CD4-positive, CD25-positive, alpha-beta regulatory T cell (primary cell): ENCODE measurements at regions not wholly inside any gene's neighbourhood (a gene's known extent, or its start where the extent isn't known, plus 50 kb on each side); places are given as distances from the start of the nearest gene placed in this dataset.

ENCODE experiments used
- ATAC-seq, 2 donors: fragments of 150-1000 bp; cut with Tn5 transposase; one replicate each; pipeline ENCODE4 v1.10.0; 2021; ENCODE audit warnings: low read depth in 2 of 2, moderate number of reproducible peaks in 2 of 2, moderate library complexity in 1 of 2
- DNase-seq, 3 donors: peaks; one replicate each; pipeline versions ENCODE4 v3.0.0 to v3.0.0-alpha.2; 2012 to 2022; ENCODE audit warnings: mixed read lengths in 1 of 3
- H3K27ac ChIP-seq: one replicate; pipeline ENCODE4 v1.7.0; 2013; ENCODE audit warnings: mild to moderate bottlenecking, low read length; ENCODE audit not compliant: insufficient read depth, poor library complexity, severe bottlenecking
- H3K27me3 ChIP-seq: one replicate; pipeline ENCODE4 v1.7.0; 2013; ENCODE audit warnings: low read length; ENCODE audit not compliant: control insufficient read depth, insufficient read depth
- H3K36me3 ChIP-seq: one replicate; pipeline ENCODE4 v1.7.0; 2013; ENCODE audit warnings: mild to moderate bottlenecking, low read length, moderate library complexity; ENCODE audit not compliant: control insufficient read depth, insufficient read depth
- H3K4me1 ChIP-seq: 2 replicates; pipeline ENCODE4 v1.7.0; 2013; ENCODE audit warnings: mild to moderate bottlenecking, low read length; ENCODE audit not compliant: insufficient read depth, control insufficient read depth, poor library complexity, severe bottlenecking
- H3K4me3 ChIP-seq: one replicate; pipeline ENCODE4 v1.7.0; 2013; ENCODE audit warnings: low read depth, mild to moderate bottlenecking, low read length, moderate library complexity
- H3K9me3 ChIP-seq, 2 experiments: 1 replicate in 1 of 2; 2 replicates in 1 of 2; pipeline ENCODE4 v1.7.0; 2013; ENCODE audit warnings: low read length in 2 of 2, mild to moderate bottlenecking in 1 of 2, moderate library complexity in 1 of 2; ENCODE audit not compliant: control insufficient read depth in 2 of 2
- H3K27ac Mint-ChIP-seq, 3 donors: one replicate each; pipeline ENCODE4 v1.8.0; 2020 to 2022; ENCODE audit warnings: mild to moderate bottlenecking in 3 of 3, mixed read lengths in 3 of 3, moderate library complexity in 2 of 3
- H3K27me3 Mint-ChIP-seq: one replicate; pipeline ENCODE4 v1.8.0; 2022; ENCODE audit warnings: mild to moderate bottlenecking, mixed read lengths
- H3K36me3 Mint-ChIP-seq: one replicate; pipeline ENCODE4 v1.8.0; 2020; ENCODE audit warnings: mixed read lengths
- H3K4me1 Mint-ChIP-seq, 4 donors: one replicate each; pipeline ENCODE4 v1.8.0; 2020 to 2022; ENCODE audit warnings: mixed read lengths in 4 of 4, mild to moderate bottlenecking in 1 of 4
- H3K4me3 Mint-ChIP-seq, 4 donors: one replicate each; pipeline ENCODE4 v1.8.0; 2020 to 2022; ENCODE audit warnings: mild to moderate bottlenecking in 4 of 4, mixed read lengths in 4 of 4, moderate library complexity in 3 of 4
- H3K9me3 Mint-ChIP-seq, 7 donors: one replicate each; pipeline ENCODE4 v1.8.0; 2020 to 2022; ENCODE audit warnings: mixed read lengths in 7 of 7, mild to moderate bottlenecking in 3 of 7, moderate library complexity in 2 of 7

- Histone ChIP-seq H3K27ac (peak overlapping the region; percentile 95), H3K4me1 (peaks cover 28% of the 10 kb centered on the region), H3K27me3 (no peaks in the 10 kb centered on the region), H3K4me3 (peak overlapping the region; percentile 72), H3K9me3 (no peaks in the 10 kb centered on the region), H3K36me3 (no peaks in the 10 kb centered on the region)
- ATAC-seq (peak; percentile 91), DNase-seq (peak; percentile 64 to 89 (median 85))
- H3K4me3 Mint-ChIP-seq: peak overlapping the region; percentile 71 to 90 (median 80)
- H3K36me3 Mint-ChIP-seq: no peaks in the 10 kb centered on the region
- H3K27ac Mint-ChIP-seq: peak overlapping the region; percentile 93 to 99 (median 93)
- no peaks in the 10 kb centered on the region for H3K27me3 Mint-ChIP-seq
- H3K4me1 Mint-ChIP-seq: peaks cover 29 to 37% (median 33%) of the 10 kb centered on the region in 4 donors
- peaks cover 0 to 6% (median 0%) of the 10 kb centered on the region in 7 donors for H3K9me3 Mint-ChIP-seq
Measured at GRCh38 chr7:17234398-17235031, 63.9 kb upstream of the AHR start.

DNA sequence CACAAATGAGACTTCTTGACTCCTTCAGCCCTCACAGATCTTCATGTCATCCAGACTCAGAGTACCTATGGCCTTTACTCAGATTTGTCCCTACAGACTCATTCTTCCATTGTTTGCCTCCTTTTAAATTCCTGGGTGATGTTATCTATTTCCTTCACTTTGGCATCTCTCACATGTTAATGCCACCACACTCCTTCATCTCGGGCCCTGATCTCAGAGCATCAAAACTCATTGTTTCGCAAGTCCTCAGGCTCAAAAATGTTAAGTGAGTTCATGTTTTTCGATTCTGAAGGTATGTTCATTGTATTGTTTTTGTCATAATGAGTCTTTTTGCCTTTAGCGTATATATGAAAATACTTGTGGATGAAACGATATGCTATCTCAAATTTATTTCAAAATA is 62.3 kb upstream of the AHR start:
- Histone ChIP-seq H3K9me3 (no peaks in the 10 kb centered on the region), H3K36me3 (no peaks in the 10 kb centered on the region), H3K4me1 (peaks cover 28% of the 10 kb centered on the region), H3K4me3 (peak overlapping the region; percentile 37), H3K27me3 (no peaks in the 10 kb centered on the region), H3K27ac (no peak overlapping the region)
- H3K27ac Mint-ChIP-seq: peak overlapping the region; percentile 72 to 98 (median 74)
- no peak for ATAC-seq
- no peaks in the 10 kb centered on the region for H3K27me3 Mint-ChIP-seq
- H3K4me1 Mint-ChIP-seq: peaks cover 29 to 37% (median 33%) of the 10 kb centered on the region in 4 donors
- no peak for DNase-seq
- H3K9me3 Mint-ChIP-seq: peaks cover 0 to 6% (median 0%) of the 10 kb centered on the region in 7 donors
- H3K4me3 Mint-ChIP-seq: peak overlapping the region in 1 of 4 donors; percentile 70
- no peaks in the 10 kb centered on the region for H3K36me3 Mint-ChIP-seq

DNA sequence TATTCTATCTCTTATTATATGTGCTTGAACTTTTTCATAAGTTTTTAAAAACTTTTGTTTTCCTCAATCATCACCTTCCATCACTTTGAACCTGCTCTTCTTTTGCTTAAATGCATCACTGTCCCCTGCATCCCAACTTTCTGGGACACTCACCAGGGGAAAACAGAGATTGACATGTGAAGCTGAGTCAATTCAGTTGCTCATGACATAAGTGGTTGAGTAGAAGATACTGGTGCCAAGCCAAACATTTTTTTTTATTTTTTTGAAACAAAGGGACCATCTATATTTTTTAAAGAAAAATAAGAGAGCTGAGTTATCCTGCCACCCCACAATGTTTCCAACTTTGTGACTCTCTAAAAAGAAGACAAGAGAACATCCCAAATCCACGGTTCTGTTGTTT is 61.8 kb upstream of the AHR start:
- H3K27ac ChIP-seq: no peak overlapping the region
- Mint-ChIP-seq H3K4me3 (peak overlapping the region in 2 of 4 donors; percentile 17 to 70), H3K4me1 (peaks cover 29 to 37% (median 33%) of the 10 kb centered on the region in 4 donors), H3K27ac (peak overlapping the region in 2 of 3 donors; percentile 74 to 98), H3K36me3 (no peaks in the 10 kb centered on the region), H3K9me3 (peaks cover 0 to 6% (median 0%) of the 10 kb centered on the region in 7 donors), H3K27me3 (no peaks in the 10 kb centered on the region)
- peaks cover 28% of the 10 kb centered on the region for H3K4me1 ChIP-seq
- H3K27me3 ChIP-seq: no peaks in the 10 kb centered on the region
- ATAC-seq: no peak
- H3K9me3 ChIP-seq: no peaks in the 10 kb centered on the region
- no peak overlapping the region for H3K4me3 ChIP-seq
- H3K36me3 ChIP-seq: no peaks in the 10 kb centered on the region
- DNase-seq: no peak

DNA sequence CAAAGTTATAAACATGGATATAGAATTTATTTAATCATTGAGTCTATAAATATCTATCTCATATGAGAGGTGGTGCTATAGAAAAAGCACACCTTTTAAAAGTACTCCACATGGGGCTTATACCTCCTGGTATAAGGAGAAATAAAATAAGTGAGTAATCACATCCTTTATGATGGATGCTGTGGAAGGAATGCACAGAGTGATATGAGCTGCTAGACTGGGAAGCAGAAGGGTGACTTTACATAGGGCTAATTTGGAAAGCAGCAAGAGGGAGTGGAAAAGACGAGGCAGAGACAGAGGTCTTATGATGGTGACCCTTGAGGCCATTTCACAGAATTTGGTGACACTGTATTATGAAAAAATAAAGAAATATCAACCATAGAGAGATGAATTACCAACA is 59.4 kb upstream of the AHR start:
- no peak overlapping the region for H3K4me3 Mint-ChIP-seq
- Histone ChIP-seq H3K36me3 (no peaks in the 10 kb centered on the region), H3K4me3 (no peak overlapping the region), H3K4me1 (peaks cover 18% of the 10 kb centered on the region), H3K27me3 (no peaks in the 10 kb centered on the region), H3K9me3 (no peaks in the 10 kb centered on the region), H3K27ac (no peak overlapping the region)
- H3K27me3 Mint-ChIP-seq: no peaks in the 10 kb centered on the region
- DNase-seq (no peak), ATAC-seq (no peak)
- peaks cover 18 to 25% (median 22%) of the 10 kb centered on the region in 4 donors for H3K4me1 Mint-ChIP-seq
- H3K27ac Mint-ChIP-seq: no peak overlapping the region
- peaks cover 0 to 6% (median 0%) of the 10 kb centered on the region in 7 donors for H3K9me3 Mint-ChIP-seq
- H3K36me3 Mint-ChIP-seq: no peaks in the 10 kb centered on the region

DNA sequence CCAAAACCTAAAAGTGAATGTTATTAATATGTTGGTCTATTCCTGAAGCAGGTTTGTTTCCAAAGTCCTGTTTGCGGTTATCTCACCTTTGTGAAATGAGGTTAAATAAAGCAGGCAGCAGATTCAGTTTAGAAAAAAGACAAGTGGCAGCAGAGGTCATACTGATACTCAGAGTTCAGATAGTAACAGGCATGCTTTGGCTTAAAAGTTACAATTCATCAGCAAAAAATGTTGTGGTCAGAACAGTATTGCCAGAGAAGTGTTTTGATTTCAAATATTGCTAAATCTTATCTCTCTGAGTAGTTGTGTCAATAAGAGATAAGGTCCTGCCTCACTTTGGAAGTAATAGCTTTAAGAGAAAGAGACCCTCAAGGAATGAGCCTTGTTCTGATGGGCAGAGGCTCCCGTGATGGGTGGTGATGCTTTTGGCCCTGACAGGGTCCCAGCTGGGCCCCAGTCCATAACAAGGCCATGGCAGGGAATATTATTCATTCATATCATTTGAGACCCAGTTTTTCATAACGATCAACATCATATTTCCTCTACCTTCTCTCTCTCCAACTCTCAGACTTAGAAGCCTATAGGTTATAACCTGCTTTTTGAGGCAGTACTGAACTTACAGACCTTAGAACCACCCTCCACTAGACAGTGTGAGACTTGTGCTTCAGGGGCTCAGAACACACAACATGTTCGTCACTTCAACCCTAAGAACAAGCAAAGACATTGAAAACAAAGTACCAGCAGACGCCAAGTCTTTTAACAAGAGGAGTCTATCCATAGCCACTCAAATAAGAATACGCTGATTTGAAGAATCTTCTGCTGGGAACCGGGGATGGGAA is 58.5 kb upstream of the AHR start:
- no peak overlapping the region for H3K4me3 ChIP-seq
- H3K27ac Mint-ChIP-seq: no peak overlapping the region
- ATAC-seq: no peak

GRCh38 chr7:17242504-17242903 is 55.9 kb upstream of the AHR start:
- ATAC-seq (no peak), DNase-seq (no peak)
- H3K27me3 ChIP-seq: no peaks in the 10 kb centered on the region
- Mint-ChIP-seq H3K9me3 (peaks cover 0 to 4% (median 0%) of the 10 kb centered on the region in 7 donors), H3K4me1 (peaks cover 0 to 2% (median 0%) of the 10 kb centered on the region in 4 donors), H3K27ac (no peak overlapping the region), H3K4me3 (no peak overlapping the region), H3K36me3 (peaks cover 4% of the 10 kb centered on the region), H3K27me3 (no peaks in the 10 kb centered on the region)
- no peaks in the 10 kb centered on the region for H3K4me1 ChIP-seq
- no peaks in the 10 kb centered on the region for H3K36me3 ChIP-seq
- no peaks in the 10 kb centered on the region for H3K9me3 ChIP-seq
- H3K27ac ChIP-seq: no peak overlapping the region
- H3K4me3 ChIP-seq: no peak overlapping the region

More for the DNA sequence above, 58.5 kb upstream of the AHR start:
- Mint-ChIP-seq H3K36me3 (peaks cover 4% of the 10 kb centered on the region), H3K4me3 (no peak overlapping the region), H3K27me3 (no peaks in the 10 kb centered on the region), H3K4me1 (peaks cover 12 to 16% (median 14%) of the 10 kb centered on the region in 4 donors), H3K9me3 (peaks cover 0 to 6% (median 0%) of the 10 kb centered on the region in 7 donors)
- peaks cover 11% of the 10 kb centered on the region for H3K4me1 ChIP-seq
- H3K9me3 ChIP-seq: no peaks in the 10 kb centered on the region
- H3K36me3 ChIP-seq: no peaks in the 10 kb centered on the region
- no peak overlapping the region for H3K27ac ChIP-seq
- DNase-seq: no peak
- H3K27me3 ChIP-seq: no peaks in the 10 kb centered on the region

GRCh38 chr7:17244786-17245185 is 53.7 kb upstream of the AHR start:
- no peaks in the 10 kb centered on the region for H3K4me1 ChIP-seq
- Mint-ChIP-seq H3K4me3 (no peak overlapping the region), H3K4me1 (peaks cover 0 to 7% (median under 1%) of the 10 kb centered on the region in 4 donors), H3K36me3 (peaks cover 4% of the 10 kb centered on the region), H3K27ac (no peak overlapping the region), H3K9me3 (peaks cover 0 to 1% (median 0%) of the 10 kb centered on the region in 7 donors), H3K27me3 (no peaks in the 10 kb centered on the region)
- H3K9me3 ChIP-seq: no peaks in the 10 kb centered on the region
- no peaks in the 10 kb centered on the region for H3K27me3 ChIP-seq
- DNase-seq (no peak), ATAC-seq (no peak)
- no peak overlapping the region for H3K27ac ChIP-seq
- no peaks in the 10 kb centered on the region for H3K36me3 ChIP-seq
- H3K4me3 ChIP-seq: no peak overlapping the region
